HPDE6-E6E7 (cell line): ENCODE measurements at regions not wholly inside any gene's neighbourhood (a gene's known extent, or its start where the extent isn't known, plus 50 kb on each side); places are given as distances from the start of the nearest gene placed in this dataset.

Source experiments
- DNase-seq: peaks from one replicate; pipeline ENCODE4 v3.0.0; 2011; ENCODE audit warnings: missing footprints; ENCODE audit errors: extremely low spot score

- DNase-seq, result no peak
Observed at GRCh38 chr5:68379275-68380036, 163.9 kb downstream of the PIK3R1 start.

GRCh38 chr5:68380078-68380477, 164.5 kb downstream of the PIK3R1 start:
- DNase-seq, result no peak

GRCh38 chr5:68381060-68381459, 165.5 kb downstream of the PIK3R1 start:
- DNase-seq, result no peak

GRCh38 chr5:68381909-68382308, 166.4 kb downstream of the PIK3R1 start:
- DNase-seq, result no peak

- DNase-seq, result peak; percentile 22
Observed at GRCh38 chr5:68382640-68383039, 167.1 kb downstream of the PIK3R1 start.

- DNase-seq, result no peak
Observed at GRCh38 chr5:68383888-68384310, 168.3 kb downstream of the PIK3R1 start.

GRCh38 chr5:68384936-68385594, 169.5 kb downstream of the PIK3R1 start:
- no peak for DNase-seq

- no peak for DNase-seq
Observed at GRCh38 chr5:68385936-68386335, 170.4 kb downstream of the PIK3R1 start.

GRCh38 chr5:68387074-68387796, 171.7 kb downstream of the PIK3R1 start:
- no peak for DNase-seq

GRCh38 chr5:68389618-68390017, 174.1 kb downstream of the PIK3R1 start:
- DNase-seq, result no peak

- no peak for DNase-seq
Observed at GRCh38 chr5:68392617-68393016, 177.1 kb downstream of the PIK3R1 start.

- no peak for DNase-seq
Observed at GRCh38 chr5:68395302-68395701, 179.7 kb downstream of the PIK3R1 start.

- DNase-seq, result no peak
Observed at GRCh38 chr5:68395926-68396511, 180.5 kb downstream of the PIK3R1 start.

GRCh38 chr5:68396722-68397121, 181.2 kb downstream of the PIK3R1 start:
- DNase-seq, result no peak

- DNase-seq, result no peak
Observed at GRCh38 chr5:68398146-68398812, 182.7 kb downstream of the PIK3R1 start.

GRCh38 chr5:68403301-68403700, 187.7 kb downstream of the PIK3R1 start:
- no peak for DNase-seq

GRCh38 chr5:68404246-68404645, 188.7 kb downstream of the PIK3R1 start:
- no peak for DNase-seq

GRCh38 chr5:68405026-68405684, 189.6 kb downstream of the PIK3R1 start:
- DNase-seq, result peak; percentile 44

GRCh38 chr5:68405784-68406743, 190.5 kb downstream of the PIK3R1 start:
- DNase-seq, result no peak

GRCh38 chr5:68406767-68407241, 191.2 kb downstream of the PIK3R1 start:
- DNase-seq, result peak; percentile 12
